Stomach (tissue), 4 donors: ENCODE measurements at regions not wholly inside any gene's neighbourhood (a gene's known extent, or its start where the extent isn't known, plus 50 kb on each side); places are given as distances from the start of the nearest gene placed in this dataset.
"Not testable (repeated sequence)": the region's sequence is repeated elsewhere in the genome, so short reads cannot be mapped to it uniquely, and the experiment has no call there.

ENCODE experiments used
- CTCF ChIP-seq, 7 experiments: fragments of 450-650 bp in 4 of 7; fragments of 200-600 bp in 3 of 7; sonication (generic) in 3 of 7; IDR thresholded peaks; one replicate each; pipeline ENCODE4 v1.5.1; 2016 to 2019; ENCODE audit warnings: antibody characterized with exemption in 7 of 7, control low read depth in 2 of 7, mild to moderate bottlenecking in 1 of 7
- EP300 ChIP-seq: sonication (generic); formaldehyde crosslinking; IDR thresholded peaks from one replicate; pipeline ENCODE4 v1.6.1; 2017; ENCODE audit warnings: antibody characterized with exemption
- POLR2A ChIP-seq, 4 donors: fragments of 450-650 bp; IDR thresholded peaks; one replicate each; pipeline ENCODE4 v1.6.1; 2016; ENCODE audit warnings: antibody characterized with exemption in 4 of 4, control low read depth in 2 of 4, mild to moderate bottlenecking in 1 of 4, moderate library complexity in 1 of 4
- POLR2AphosphoS5 ChIP-seq, 3 donors: sonication (generic); formaldehyde crosslinking; IDR thresholded peaks; one replicate each; pipeline ENCODE4 v1.6.1; 2016; ENCODE audit warnings: antibody characterized with exemption in 3 of 3

- not testable (repeated sequence) for TF ChIP-seq POLR2AphosphoS5 (IDR thresholded peaks at IDR 0.05); CTCF (IDR thresholded peaks at IDR 0.05); POLR2A (IDR thresholded peaks at IDR 0.05); EP300
These were observed 256.6 kb downstream of the GADD45G start for GRCh38 chr9:89861371-89861770.
